ENCODE measurements at regions not wholly inside any gene's neighbourhood (a gene's known extent, or its start where the extent isn't known, plus 50 kb on each side); places are given as distances from the start of the nearest gene placed in this dataset.

DNA sequence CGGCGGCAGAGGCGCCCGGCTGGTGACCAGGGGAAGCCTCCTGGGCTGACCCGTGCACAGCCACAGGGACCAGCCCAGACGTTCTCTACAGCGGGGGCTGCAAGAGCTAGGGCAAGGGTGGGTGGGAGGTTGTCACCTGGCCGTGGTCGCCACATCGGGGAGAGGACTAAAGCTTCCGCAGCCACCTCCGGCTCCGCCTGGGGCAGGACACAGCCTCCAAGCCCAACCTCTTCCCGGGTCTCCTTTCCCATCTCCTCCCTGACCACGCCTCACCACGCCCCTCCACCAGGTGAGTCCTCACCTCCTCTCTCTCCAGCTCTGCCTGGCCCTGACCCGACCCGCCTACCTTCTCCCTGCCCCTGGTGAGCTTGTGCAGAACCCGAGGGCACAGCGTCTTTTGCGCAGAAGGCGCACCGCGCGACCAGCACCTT, 75.9 kb upstream of the LMO1 start:
- TF ChIP-seq, protein P1, sequence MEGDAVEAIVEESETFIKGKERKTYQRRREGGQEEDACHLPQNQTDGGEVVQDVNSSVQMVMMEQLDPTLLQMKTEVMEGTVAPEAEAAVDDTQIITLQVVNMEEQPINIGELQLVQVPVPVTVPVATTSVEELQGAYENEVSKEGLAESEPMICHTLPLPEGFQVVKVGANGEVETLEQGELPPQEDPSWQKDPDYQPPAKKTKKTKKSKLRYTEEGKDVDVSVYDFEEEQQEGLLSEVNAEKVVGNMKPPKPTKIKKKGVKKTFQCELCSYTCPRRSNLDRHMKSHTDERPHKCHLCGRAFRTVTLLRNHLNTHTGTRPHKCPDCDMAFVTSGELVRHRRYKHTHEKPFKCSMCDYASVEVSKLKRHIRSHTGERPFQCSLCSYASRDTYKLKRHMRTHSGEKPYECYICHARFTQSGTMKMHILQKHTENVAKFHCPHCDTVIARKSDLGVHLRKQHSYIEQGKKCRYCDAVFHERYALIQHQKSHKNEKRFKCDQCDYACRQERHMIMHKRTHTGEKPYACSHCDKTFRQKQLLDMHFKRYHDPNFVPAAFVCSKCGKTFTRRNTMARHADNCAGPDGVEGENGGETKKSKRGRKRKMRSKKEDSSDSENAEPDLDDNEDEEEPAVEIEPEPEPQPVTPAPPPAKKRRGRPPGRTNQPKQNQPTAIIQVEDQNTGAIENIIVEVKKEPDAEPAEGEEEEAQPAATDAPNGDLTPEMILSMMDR (optimal IDR thresholded peaks at IDR 0.05 in 1 of 3, IDR thresholded peaks at IDR 0.05 in 1 of 3, conservative IDR thresholded peaks at IDR 0.05 in 1 of 3; ENCODE audit: extremely low read depth in 1 of 3, insufficient read depth in 2 of 3, low read length in 3 of 3) = no peak
- no peak for TF ChIP-seq EZH2 (IDR thresholded peaks at IDR 0.05; ENCODE audit: low read length)

Data from keratinocyte (primary cell).